Stimulated activated CD4-positive, alpha-beta T cell treated with anti-CD3 and anti-CD28 coated beads, Interleukin-15, amount 100 ng/mL, for 24 hours (primary cell): ENCODE measurements at regions not wholly inside any gene's neighbourhood (a gene's known extent, or its start where the extent isn't known, plus 50 kb on each side); places are given as distances from the start of the nearest gene placed in this dataset.
"Not testable (repeated sequence)": the region's sequence is repeated elsewhere in the genome, so short reads cannot be mapped to it uniquely, and the experiment has no call there.

ENCODE experiments used
- DNase-seq: peaks from one replicate; pipeline ENCODE4 v3.0.0-alpha.2; 2020

GRCh38 chr3:186453531-186453930 lies 90.6 kb downstream of the CRYGS start:
- no peak for DNase-seq

DNA sequence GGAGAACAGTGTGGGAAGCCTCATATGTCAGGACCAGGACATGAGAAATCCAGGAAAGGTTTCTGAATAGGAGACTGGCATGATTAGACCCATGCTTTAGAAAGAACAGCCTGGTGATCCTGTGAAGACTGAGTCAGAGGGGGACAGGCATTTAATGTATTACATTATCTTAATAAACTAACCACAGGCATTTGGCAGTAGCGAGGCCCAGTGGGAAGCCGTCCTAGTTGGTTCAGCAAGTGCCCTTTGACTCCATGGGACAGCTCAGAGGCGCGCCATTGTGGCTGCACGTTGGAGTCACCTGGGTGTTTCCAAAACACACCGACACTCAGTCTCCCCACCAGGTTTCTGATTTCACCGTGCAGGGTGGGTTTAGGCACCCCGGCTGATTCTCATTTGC lies 90.5 kb upstream of the DGKG start:
- no peak for DNase-seq

- no peak for DNase-seq
These were observed 89.3 kb upstream of the DGKG start for GRCh38 chr3:186451371-186451770.

- DNase-seq = no peak
These were observed 82.9 kb upstream of the DGKG start for GRCh38 chr3:186444974-186445373.

DNA sequence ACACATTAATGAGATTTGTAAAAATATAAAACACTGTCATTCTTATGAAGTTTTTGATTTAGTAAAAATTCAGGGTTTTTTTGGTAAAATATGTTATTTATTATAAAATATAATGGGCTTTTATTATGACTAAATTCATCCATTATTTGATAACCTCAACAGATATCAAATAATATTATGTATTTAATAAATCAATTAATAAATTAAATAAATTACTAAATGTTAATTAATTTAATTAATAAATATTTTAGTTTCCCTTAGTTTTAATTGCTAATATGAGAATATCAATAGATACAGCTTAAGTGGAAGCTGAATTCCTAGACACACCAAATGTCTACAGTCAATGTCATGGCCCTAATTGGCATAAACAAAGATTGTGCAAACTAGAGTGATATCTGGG lies 82.3 kb upstream of the DGKG start:
- no peak for DNase-seq

GRCh38 chr3:186442979-186443378 lies 80.9 kb upstream of the DGKG start:
- DNase-seq = not testable (repeated sequence)

- DNase-seq = no peak
These were observed 80.1 kb upstream of the DGKG start for GRCh38 chr3:186442162-186442561.

DNA sequence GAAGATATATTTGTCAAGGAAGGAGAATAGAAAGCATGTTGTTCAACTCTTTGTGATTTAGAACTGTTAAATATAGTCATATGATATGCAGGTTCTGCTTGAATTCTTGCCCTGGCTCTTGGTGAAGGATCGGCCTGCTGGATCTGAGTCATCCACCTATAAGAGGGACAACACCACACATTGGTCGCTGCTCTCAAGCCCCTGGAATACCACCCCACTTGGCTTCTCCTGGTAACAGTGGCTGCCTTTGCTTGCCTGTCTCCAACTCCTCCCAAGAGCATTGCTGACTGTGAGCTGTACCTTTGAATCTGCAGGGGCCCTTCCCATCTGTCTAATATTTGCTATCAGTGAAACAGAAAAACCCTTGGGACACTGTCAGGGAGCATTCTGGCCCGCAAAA lies 78.9 kb upstream of the DGKG start:
- DNase-seq = no peak

GRCh38 chr3:186439725-186440124 lies 77.7 kb upstream of the DGKG start:
- DNase-seq = no peak

GRCh38 chr3:186435332-186435731 lies 73.3 kb upstream of the DGKG start:
- not testable (repeated sequence) for DNase-seq

GRCh38 chr3:186432944-186433732 lies 71.1 kb upstream of the DGKG start:
- no peak for DNase-seq

DNA sequence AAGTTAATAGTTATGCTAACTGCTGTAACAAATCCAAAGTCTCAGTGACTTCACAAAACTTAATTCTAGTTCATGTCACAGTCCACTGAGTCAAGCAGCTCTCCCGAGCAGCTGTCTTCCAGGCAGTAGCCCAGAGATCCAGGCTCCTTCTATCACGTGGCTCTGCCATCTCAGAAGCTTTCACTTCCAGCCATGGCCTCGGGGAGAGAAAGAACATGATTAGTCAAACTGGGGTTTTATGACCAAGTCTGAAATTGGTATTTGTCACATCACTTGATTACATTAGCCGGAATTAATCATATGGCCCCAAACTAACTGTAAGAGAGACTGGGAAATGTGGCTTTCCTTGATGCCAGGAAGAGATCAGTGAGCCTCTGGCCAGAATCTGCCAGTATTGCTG lies 70.2 kb upstream of the DGKG start:
- peak; percentile 23 for DNase-seq

- no peak for DNase-seq
These were observed 65.7 kb upstream of the DGKG start for GRCh38 chr3:186427627-186428281.

GRCh38 chr3:186425788-186426730 lies 64.0 kb upstream of the DGKG start:
- DNase-seq = no peak

- DNase-seq = no peak
These were observed 59.9 kb upstream of the DGKG start for GRCh38 chr3:186421946-186422345.

DNA sequence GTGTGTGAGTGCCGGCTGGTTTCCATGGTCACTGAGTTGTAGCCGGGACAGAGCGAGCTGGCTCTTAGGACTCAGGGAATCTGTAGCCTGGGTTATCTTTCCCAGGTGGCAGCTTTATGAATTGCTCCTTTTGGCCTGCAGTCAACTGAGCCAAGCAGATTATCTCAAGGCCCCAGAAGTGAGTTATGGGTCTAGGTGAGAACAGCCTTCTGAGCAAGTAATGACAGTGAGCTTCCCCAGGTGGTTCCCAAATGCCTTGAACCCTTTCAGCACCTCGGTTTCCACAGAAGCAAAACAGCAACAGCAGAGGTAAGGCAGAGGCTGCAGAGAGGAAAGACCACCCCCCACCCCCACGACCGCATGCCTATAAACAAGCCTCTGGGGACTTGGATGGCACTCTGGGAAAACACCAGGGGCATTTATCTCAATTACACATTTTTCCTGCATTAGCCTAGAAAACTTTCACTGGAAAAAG lies 56.7 kb upstream of the DGKG start:
- no peak for DNase-seq

DNA sequence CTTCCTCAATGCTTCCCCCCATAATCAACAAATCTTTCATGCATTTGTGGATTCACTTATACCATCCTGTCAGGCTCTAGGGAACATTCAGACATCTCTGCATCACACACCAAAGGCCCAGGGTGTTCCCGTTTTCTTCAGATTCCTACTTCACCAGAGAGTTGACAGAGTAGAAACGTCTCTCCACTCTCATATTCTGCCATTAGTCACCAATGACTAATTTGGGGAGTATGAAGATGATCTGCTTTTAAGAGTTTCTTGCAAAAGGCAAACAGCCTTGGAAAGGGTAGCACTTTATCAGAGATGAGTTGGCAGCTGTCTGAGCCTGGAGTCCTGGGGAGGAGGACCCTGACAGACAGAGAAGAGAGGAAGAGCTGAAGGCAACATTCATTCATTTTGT lies 55.8 kb upstream of the DGKG start:
- DNase-seq = peak; percentile 19

DNA sequence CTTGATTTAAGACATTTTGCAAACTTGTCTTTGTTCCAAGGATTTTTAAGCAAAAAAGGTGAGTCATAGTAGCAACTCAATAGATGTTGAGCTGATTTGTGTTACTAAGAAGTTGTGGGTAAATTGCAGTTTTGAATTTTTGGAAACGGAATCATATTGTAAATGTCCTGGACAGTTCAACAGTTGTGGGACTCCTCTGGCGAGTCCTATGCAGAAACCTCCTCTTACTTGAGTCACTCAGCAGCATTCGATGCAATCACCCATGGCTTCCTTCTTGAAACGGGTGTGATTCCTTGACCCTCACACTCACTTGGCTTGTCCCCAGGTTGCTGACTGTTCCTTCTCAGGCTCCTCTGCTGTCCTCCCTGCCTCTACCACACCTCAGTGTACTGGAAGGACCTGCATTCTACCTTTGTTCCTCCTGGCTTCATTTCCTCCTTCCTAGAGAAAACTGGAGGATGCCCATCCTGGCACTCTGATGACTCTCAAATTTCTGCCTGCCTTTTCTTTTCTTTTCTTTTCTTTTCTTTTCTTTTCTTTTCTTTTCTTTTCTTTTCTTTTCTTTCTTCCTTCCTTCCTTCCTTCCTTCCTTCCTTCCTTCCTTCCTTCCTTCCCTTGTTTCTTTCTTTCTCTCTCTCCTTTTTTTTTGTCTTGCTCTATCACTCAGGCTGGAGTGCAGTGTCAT lies 52.8 kb upstream of the DGKG start:
- no peak for DNase-seq

- peak; percentile 37 for DNase-seq
These were observed 51.8 kb upstream of the DGKG start for GRCh38 chr3:186413615-186414415.

- DNase-seq = peak; percentile 57
These were observed 50.0 kb upstream of the DGKG start for GRCh38 chr3:186411994-186412393.
